ENCODE measurements at regions not wholly inside any gene's neighbourhood (a gene's known extent, or its start where the extent isn't known, plus 50 kb on each side); places are given as distances from the start of the nearest gene placed in this dataset.

DNA sequence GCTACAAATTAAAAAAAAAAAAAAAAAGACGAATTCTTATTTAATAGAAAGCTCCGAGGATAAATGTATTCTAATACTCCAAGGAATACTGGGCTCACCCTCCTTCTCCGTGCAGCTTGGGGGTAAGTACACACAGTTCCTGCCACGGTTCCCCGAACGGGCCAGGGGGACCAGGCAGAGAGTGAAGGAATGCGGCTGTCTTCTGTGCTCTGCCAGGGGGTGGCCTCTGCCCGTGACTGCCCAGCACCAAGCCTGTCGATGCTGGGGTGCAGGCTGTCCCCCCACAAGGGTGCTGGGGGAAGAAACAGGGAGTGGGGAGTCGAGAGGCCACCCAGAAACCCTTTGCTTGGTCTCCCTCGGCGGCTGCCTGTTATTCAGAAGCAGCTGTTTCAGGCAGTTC, 410.1 kb upstream of the IRX1 start:
- Histone ChIP-seq H3K4me3 (IDR thresholded peaks at IDR 0.05; ENCODE audit: insufficient read depth, low read depth, low read length) (no peak overlapping the region), H3K9ac (no peak overlapping the region), H3K27ac (no peak overlapping the region), H3K4me2 (no peak overlapping the region), H3K36me3 (ENCODE audit: insufficient read depth) (no peaks in the 10 kb centered on the region), H2AFZ (ENCODE audit: low read depth) (no peak overlapping the region), H4K20me1 (ENCODE audit: insufficient read depth) (no peaks in the 10 kb centered on the region), H3K79me2 (ENCODE audit: insufficient read depth, low read depth) (no peaks in the 10 kb centered on the region), H3K4me1 (ENCODE audit: low read depth, poor library complexity, severe bottlenecking) (no peaks in the 10 kb centered on the region), H3K27me3 (ENCODE audit: insufficient read depth, low read depth) (no peaks in the 10 kb centered on the region)
- TF ChIP-seq CTCF (conservative IDR thresholded peaks at IDR 0.05; ENCODE audit: low read depth, low read length), result no peak

DNA sequence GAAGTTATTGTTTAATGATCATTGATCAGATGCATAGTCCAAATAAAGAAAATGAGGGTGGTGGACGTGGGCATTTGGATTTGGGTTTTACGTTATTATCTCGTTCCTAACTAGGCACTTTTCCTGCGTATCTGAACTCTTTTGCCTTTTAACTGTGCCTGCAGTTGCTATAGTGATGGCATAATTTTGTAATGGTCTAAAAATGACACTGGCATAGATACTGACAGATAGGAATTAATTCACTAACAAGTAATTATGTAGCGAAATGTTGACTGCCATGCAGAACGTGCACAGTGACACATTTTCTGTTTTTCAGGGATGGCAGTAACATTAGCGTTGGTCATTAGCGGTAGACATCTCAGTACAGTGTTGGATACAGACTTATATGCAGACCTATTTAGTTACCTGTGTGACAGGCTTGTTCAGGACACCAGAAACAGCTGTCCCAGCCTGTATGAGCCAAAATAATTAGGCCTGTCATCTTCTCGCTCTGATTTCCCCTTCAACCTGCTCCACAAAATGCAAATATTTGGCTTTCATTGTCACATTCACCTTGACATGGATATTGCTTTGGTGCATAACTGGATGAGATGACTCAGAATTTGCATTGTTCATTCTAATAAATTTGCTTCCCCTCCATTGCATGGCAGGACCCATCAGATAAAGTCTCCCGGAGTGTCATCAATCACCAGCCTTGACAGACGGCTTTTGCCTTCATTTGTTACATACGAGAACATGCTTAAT, 413.3 kb upstream of the IRX1 start:
- no peak for TF ChIP-seq CTCF (conservative IDR thresholded peaks at IDR 0.05; ENCODE audit: low read depth, low read length)
- Histone ChIP-seq H3K4me1 (ENCODE audit: low read depth, poor library complexity, severe bottlenecking) (no peaks in the 10 kb centered on the region), H3K79me2 (ENCODE audit: insufficient read depth, low read depth) (no peaks in the 10 kb centered on the region), H2AFZ (ENCODE audit: low read depth) (no peak overlapping the region), H3K36me3 (ENCODE audit: insufficient read depth) (no peaks in the 10 kb centered on the region), H3K4me3 (IDR thresholded peaks at IDR 0.05; ENCODE audit: insufficient read depth, low read depth, low read length) (no peak overlapping the region), H3K27ac (no peak overlapping the region), H4K20me1 (ENCODE audit: insufficient read depth) (no peaks in the 10 kb centered on the region), H3K9ac (no peak overlapping the region), H3K27me3 (ENCODE audit: insufficient read depth, low read depth) (no peaks in the 10 kb centered on the region), H3K4me2 (no peak overlapping the region)

GRCh38 chr5:3181671-3182070, 414.0 kb upstream of the IRX1 start:
- Histone ChIP-seq H3K27ac (no peak overlapping the region), H3K4me2 (no peak overlapping the region), H4K20me1 (ENCODE audit: insufficient read depth) (no peaks in the 10 kb centered on the region), H3K36me3 (ENCODE audit: insufficient read depth) (no peaks in the 10 kb centered on the region), H2AFZ (ENCODE audit: low read depth) (no peak overlapping the region), H3K4me3 (IDR thresholded peaks at IDR 0.05; ENCODE audit: insufficient read depth, low read depth, low read length) (no peak overlapping the region), H3K79me2 (ENCODE audit: insufficient read depth, low read depth) (no peaks in the 10 kb centered on the region), H3K9ac (no peak overlapping the region), H3K27me3 (ENCODE audit: insufficient read depth, low read depth) (no peaks in the 10 kb centered on the region), H3K4me1 (ENCODE audit: low read depth, poor library complexity, severe bottlenecking) (no peaks in the 10 kb centered on the region)
- TF ChIP-seq CTCF (conservative IDR thresholded peaks at IDR 0.05; ENCODE audit: low read depth, low read length), result no peak

GRCh38 chr5:3180636-3181035, 415.0 kb upstream of the IRX1 start:
- no peak overlapping the region for H3K4me2 ChIP-seq
- H3K4me1 ChIP-seq (ENCODE audit: low read depth, poor library complexity, severe bottlenecking), result no peaks in the 10 kb centered on the region
- no peak overlapping the region for H2AFZ ChIP-seq (ENCODE audit: low read depth)
- H3K27me3 ChIP-seq (ENCODE audit: insufficient read depth, low read depth), result no peaks in the 10 kb centered on the region
- no peak overlapping the region for H3K27ac ChIP-seq
- no peak overlapping the region for H3K9ac ChIP-seq
- H3K79me2 ChIP-seq (ENCODE audit: insufficient read depth, low read depth), result no peaks in the 10 kb centered on the region
- TF ChIP-seq CTCF (conservative IDR thresholded peaks at IDR 0.05; ENCODE audit: low read depth, low read length), result no peak
- H4K20me1 ChIP-seq (ENCODE audit: insufficient read depth), result no peaks in the 10 kb centered on the region
- no peak overlapping the region for H3K4me3 ChIP-seq (IDR thresholded peaks at IDR 0.05; ENCODE audit: insufficient read depth, low read depth, low read length)
- H3K36me3 ChIP-seq (ENCODE audit: insufficient read depth), result no peaks in the 10 kb centered on the region

Data from KMS-11 (cell line).